ENCODE measurements at regions not wholly inside any gene's neighbourhood (a gene's known extent, or its start where the extent isn't known, plus 50 kb on each side); places are given as distances from the start of the nearest gene placed in this dataset.

DNA sequence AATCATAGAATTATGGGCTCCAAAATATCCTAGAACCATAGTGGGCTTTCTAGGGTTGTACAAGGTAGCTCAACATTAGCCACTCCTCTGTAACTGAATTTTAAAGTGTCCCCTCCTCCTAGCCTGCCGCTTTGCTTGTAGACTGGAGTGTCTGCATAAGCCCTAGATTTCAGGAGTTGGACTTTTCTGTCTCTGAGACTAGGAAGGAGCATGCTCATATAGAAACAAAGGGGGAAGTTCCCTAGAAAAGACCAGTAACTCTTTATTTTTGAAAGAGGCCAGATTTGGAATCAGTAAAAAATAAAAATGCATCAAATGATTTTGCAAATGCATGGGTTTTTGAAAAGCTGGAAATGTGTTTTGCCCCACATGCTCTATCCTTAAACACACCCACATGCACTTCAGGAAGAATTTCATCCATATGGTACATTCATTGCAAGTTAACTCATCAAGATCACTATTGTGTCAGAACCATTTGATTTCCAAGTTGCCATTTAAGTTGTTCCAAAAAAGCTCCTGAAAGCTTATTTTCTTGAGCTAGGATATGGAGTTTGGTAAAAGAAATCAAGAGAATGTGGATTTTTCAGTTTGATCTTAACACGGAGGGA lies 121.0 kb upstream of the NR3C1 start:
- Histone ChIP-seq H3K4me3 (ENCODE audit: extremely low read depth in 1 of 4, insufficient read depth in 2 of 4, low read depth in 3 of 4, low read length in 4 of 4) (no peak overlapping the region), H4K20me1 (replicated peaks in 1 of 2; ENCODE audit: control insufficient read depth in 1 of 2, insufficient read depth in 2 of 2, low read length in 2 of 2) (no peaks in the 10 kb centered on the region), H3K14ac (ENCODE audit: insufficient read length) (no peak overlapping the region), H2BK120ac (replicated peaks; ENCODE audit: low read depth, low read length) (no peak overlapping the region), H3K18ac (ENCODE audit: extremely low read depth, low read length) (no peak overlapping the region), H2BK15ac (ENCODE audit: low read length) (no peak overlapping the region), H3K4me1 (replicated peaks in 1 of 4; ENCODE audit: control insufficient read depth in 3 of 4, insufficient read depth in 4 of 4, low read length in 3 of 4) (no peaks in the 10 kb centered on the region), H4K8ac (ENCODE audit: extremely low read depth, insufficient read depth, low read length) (no peak overlapping the region), H2BK5ac (ENCODE audit: low read depth, low read length) (no peak overlapping the region), H3K79me1 (ENCODE audit: low read depth, low read length) (no peaks in the 10 kb centered on the region), H3K23me2 (ENCODE audit: low read depth, low read length) (no peaks in the 10 kb centered on the region), H3K36me3 (ENCODE audit: control insufficient read depth in 2 of 4, insufficient read depth in 4 of 4, low read length in 3 of 4) (no peaks in the 10 kb centered on the region), H2AFZ (ENCODE audit: low read length) (no peak overlapping the region), H4K91ac (replicated peaks; ENCODE audit: insufficient read length, low read length) (no peak overlapping the region), H3K56ac (replicated peaks; ENCODE audit: insufficient read length, low read depth, low read length) (no peak overlapping the region), H3K4me2 (ENCODE audit: insufficient read depth in 1 of 2, low read depth in 2 of 2, low read length in 2 of 2) (no peak overlapping the region), H3K9ac (replicated peaks in 1 of 4; ENCODE audit: extremely low read depth in 1 of 4, low read depth in 3 of 4, low read length in 3 of 4) (no peak overlapping the region), H3K4ac (replicated peaks; ENCODE audit: insufficient read length, low read depth, low read length) (no peak overlapping the region), H3K79me2 (ENCODE audit: control insufficient read depth in 1 of 2, insufficient read depth in 2 of 2, low read length in 2 of 2) (no peaks in the 10 kb centered on the region), H4K5ac (ENCODE audit: insufficient read length, low read depth, low read length) (no peak overlapping the region), H3K9me3 (ENCODE audit: insufficient read depth in 2 of 2, low read depth in 1 of 2, low read length in 1 of 2) (no peaks in the 10 kb centered on the region), H2BK20ac (ENCODE audit: low read length) (no peak overlapping the region), H3K27ac (ENCODE audit: low read depth, low read length) (no peak overlapping the region), H2BK12ac (ENCODE audit: low read depth, low read length) (no peak overlapping the region), H3K27me3 (replicated peaks in 1 of 4; ENCODE audit: control insufficient read depth in 3 of 4, extremely low read depth in 1 of 4, insufficient read depth in 3 of 4, low read length in 3 of 4) (no peaks in the 10 kb centered on the region), H2AK5ac (ENCODE audit: low read depth, low read length) (no peak overlapping the region), H3K23ac (ENCODE audit: insufficient read length) (no peak overlapping the region)
- FAIRE-seq (no peak), DNase-seq (ENCODE audit: low read depth in 1 of 2, low spot score in 2 of 2) (no peak)
- ChIA-PET POLR2A (ENCODE audit: partially characterized antibody) (no interaction called here), CTCF (ENCODE audit: partially characterized antibody) (interaction anchor here (0.6 to 1.1 kb wide), 2 partner anchors 302 to 585 kb away, joined by 3 read pairs; no protein-coding TSS in a partner anchor)
- TF ChIP-seq CHD2 (IDR thresholded peaks at IDR 0.05; ENCODE audit: low read length) (no peak), KDM5A (IDR thresholded peaks at IDR 0.05; ENCODE audit: low read length) (no peak), CREB1 (IDR thresholded peaks at IDR 0.05) (no peak), SAP30 (IDR thresholded peaks at IDR 0.05; ENCODE audit: insufficient read depth, insufficient replicate concordance, low read length) (no peak), CHD1 (IDR thresholded peaks at IDR 0.05; ENCODE audit: low read depth, low read length) (no peak)
- 92% methylated on average over 2 of the region's 2 CpGs; no CpG with 5 or more reads in 1 of the 2 experiments for WGBS, 2 experiments (ENCODE audit: extremely low coverage in 1 of 2, insufficient coverage in 1 of 2, insufficient read length in 1 of 2, insufficient replicate concordance in 2 of 2, low coverage in 1 of 2, low lambda C conversion rate in 2 of 2, missing lambda C conversion rate in 1 of 2)
